GM18951 (cell line): ENCODE measurements at regions not wholly inside any gene's neighbourhood (a gene's known extent, or its start where the extent isn't known, plus 50 kb on each side); places are given as distances from the start of the nearest gene placed in this dataset.

Experiments used
- POLR2A ChIP-seq: IDR thresholded peaks from 4 replicates; pipeline ENCODE4 v1.6.1; 2011; ENCODE audit warnings: mild to moderate bottlenecking; ENCODE audit not compliant: insufficient read length, insufficient read depth; ENCODE audit errors: extremely low read depth
- in situ Hi-C: fragments of 300-500 bp; cut with MboI; formaldehyde crosslinking; loops from one replicate; pipeline ENCODE4 v1.12.0; 2022; ENCODE audit warnings: low sequenced_read_pairs, mixed read lengths, inconsistent platforms; ENCODE audit not compliant: unreplicated experiment

DNA sequence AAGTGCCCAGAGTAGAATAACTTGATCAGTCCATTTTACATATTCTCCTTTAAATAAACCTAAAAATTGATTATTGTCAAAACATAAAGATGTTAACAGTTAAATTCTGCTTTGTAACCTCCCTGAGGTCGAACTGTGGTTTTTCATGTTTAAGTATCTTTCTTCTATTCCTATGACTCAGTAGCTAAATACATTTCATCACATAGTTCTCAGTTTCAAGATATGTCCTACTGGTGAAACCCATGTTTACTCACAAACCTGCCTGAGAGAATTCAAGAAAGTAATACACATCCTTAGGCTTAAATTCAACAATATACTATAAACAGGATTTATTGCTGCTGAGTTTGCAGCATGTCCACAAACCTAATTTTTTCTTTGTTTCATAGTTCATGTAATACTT, 692.9 kb downstream of the ZPLD1 start:
- TF ChIP-seq POLR2A = no peak
- in situ Hi-C loops = no loop called here

DNA sequence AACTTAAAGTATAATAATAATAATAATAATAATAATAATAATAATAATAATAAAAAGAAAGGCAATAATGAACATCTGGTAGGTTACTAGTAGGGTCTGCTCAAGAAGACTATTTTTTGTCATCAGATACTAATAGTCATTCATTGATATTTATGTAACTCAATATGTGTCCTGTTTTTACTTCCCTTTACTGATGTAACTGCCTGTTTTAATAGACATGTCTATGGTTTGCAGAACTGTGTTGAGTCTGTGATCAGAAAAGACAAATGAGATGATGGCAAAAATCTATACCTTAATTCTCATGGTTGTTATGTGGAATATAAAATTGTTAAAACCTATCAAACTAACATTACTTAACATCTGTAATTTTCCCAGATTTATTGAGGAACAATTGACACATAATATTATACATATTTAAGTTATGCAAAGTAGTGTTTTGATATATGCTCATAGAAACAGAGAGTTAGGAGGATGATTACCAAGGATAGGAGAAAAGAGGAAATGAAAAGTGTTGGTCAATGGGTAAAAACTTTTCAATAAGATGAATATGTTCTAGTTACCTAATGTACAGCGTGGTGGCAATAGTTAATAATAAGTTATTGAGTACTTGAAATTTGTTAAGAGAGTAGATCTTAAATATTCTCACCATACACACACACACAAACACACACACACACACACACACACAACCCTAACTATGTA, 699.4 kb downstream of the ZPLD1 start:
- in situ Hi-C loops = no loop called here
- TF ChIP-seq POLR2A = no peak

DNA sequence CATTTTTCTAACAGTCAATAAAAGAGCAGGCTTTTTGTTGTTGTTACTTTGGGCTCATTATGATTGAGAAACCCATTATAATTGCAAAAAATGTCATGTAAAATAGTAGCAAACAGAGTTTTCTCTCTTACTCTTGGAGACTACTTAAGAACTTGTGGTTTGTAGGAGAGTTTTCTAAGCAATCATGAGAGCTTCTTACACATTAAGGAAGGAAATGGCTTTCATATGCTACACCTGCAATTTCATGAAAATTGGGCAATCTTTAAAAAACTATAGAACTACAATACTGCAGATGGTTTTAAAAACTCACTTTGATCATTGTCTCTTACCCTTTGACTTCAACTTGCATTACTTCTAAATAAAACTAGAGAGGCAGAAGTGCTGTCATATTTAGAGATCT, 701.8 kb downstream of the ZPLD1 start:
- in situ Hi-C loops = no loop called here
- TF ChIP-seq POLR2A = no peak

DNA sequence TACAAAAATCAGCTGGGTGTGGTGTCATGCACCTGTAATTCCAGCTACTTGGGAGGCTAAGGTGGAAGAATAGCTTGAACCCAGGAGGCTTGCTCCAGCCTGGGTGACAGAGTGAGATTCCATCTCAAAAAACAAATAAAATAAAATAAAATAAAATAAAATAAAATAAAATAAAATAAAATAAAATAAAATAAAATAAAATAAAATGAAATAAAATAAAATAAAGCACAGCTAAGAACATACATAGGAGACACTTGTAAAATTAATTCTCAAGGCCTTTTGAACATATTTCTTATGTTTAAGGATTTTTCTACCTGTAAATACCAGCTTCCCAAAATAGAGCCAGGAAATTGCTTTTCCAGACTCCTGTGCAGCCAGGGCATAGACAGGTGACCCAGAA, 703.0 kb downstream of the ZPLD1 start:
- in situ Hi-C loops = no loop called here
- TF ChIP-seq POLR2A = no peak

DNA sequence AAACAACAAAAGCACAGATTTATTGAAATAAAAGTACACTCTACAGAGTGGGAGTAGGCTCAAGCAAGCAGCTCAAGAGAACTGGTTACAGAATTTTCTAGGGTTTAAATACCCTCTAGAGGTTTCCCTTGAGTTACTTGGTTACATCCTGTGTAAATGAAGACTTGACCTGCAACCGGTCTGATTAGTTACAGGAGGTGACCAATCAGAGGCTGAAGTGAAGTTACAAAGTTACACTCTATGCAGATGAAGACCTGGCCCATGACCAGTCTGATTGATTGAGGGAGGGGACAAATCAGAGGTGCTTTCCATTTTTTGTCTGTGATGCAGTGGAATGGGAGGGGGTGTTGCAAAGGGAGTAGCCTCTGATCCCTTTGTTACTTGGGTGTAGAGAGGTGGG, 723.4 kb downstream of the ZPLD1 start:
- in situ Hi-C loops = no loop called here
- TF ChIP-seq POLR2A = no peak

DNA sequence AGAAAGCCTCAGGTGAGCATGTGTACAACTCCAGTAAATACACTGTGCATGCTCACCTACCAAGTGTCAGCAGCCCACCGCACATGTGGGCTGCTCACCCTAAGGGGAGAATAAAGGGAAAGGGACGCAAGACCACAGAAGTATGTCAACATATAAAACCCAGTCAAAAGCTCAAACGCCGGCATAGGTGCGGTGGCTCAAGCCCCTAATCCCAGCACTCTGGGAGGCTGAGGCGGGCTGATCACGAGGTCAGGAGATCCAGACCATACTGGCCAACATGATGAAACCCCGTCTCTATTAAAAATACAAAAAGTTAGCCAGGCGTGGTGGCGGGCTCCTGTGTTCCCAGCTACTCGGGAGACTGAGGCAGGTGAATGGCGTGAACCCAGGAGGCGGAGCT, 732.1 kb downstream of the ZPLD1 start:
- no peak for TF ChIP-seq POLR2A
- in situ Hi-C loops = no loop called here

DNA sequence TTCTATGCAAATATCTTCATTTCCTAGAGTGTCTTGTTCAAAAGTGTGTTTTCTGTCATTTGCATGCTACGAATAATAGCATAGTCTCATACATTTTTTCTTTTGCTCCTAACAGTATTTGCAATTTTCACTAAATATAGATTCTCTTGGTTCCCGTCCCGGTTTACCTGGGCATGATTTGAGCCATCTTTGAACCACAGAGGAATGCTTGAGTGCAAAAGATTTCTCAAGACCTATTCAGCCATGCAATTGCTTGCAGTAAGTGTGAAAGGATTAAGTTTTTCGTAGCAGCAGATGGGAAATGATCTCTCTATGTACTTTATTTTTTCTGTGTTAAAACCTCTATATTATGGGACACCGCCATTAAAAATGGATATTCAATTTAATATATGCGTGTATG, 733.0 kb downstream of the ZPLD1 start:
- in situ Hi-C loops = no loop called here
- no peak for TF ChIP-seq POLR2A

DNA sequence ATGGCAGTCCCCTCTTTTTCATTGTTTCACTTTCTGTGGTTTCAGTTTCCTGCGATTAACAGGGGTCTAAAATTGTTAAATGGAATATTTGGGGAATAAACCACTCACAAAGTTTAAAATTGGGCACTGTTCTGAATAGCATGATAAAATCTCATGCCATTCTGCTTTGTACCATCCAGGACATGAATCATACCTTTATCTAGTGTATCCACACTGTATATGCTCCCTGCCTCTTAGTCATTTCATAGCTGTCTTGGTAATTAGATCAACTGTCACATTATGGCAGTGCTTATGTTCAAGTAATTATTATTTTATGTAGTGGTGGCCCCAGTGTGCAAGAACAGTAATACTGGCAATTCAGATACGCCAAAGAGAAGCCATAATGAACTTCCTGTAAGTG, 734.5 kb downstream of the ZPLD1 start:
- in situ Hi-C loops = no loop called here
- TF ChIP-seq POLR2A = no peak

DNA sequence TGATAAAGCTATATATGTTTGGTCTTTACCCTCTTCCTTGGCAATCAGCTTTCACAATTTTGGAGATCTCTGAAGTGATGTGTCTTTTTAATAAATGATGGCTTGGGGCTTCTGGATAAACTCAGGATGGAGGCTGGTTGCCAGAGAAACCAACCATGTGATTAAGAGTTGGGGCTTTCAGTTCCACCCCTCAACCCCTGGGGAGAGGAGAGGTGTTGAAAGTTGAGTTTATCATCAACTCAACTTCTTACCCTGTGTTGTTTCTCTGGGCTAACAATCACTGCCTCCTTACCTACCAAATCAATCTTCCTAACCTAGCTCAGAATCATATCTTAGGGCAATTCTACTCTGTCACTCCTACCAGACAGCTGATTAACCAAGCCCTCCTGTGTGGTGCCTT, 735.8 kb downstream of the ZPLD1 start:
- in situ Hi-C loops = no loop called here
- TF ChIP-seq POLR2A = no peak

DNA sequence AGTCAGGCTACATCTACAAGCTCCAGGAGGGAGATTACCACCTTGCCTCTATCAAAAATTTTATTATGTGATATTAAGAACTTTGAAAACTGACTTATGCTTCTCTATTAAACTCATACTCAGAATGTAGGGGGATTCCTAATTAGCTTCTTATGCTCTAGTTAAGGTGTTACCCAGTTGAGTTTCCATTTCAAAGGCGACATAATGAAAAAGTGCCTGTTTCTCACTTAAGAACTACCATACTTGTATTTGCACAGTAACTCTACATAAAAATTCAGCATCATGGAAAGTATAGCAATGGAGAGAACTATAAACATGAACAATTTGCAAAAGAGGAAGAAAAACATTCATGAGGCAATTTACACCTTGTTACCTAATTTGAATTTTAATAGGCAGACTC, 739.1 kb downstream of the ZPLD1 start:
- TF ChIP-seq POLR2A = no peak
- in situ Hi-C loops = no loop called here

DNA sequence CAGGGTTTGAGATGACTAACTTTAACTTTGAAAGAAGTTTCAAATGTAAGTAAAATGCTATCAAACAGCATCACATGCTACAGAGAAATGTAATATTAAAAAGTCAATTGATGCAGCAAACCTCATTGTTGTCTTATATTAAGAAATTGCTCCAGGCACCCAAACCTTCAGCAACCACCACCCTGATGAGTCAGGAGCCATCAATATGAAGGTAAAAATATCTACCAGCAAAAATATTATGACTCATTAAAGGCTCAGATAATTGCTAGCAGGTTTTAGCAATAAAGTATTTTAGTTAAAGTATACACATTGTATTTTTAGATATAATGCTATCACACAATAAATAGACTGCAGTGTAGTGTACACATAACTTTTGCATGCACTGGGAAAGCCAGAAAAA, 746.3 kb downstream of the ZPLD1 start:
- in situ Hi-C loops = no loop called here
- TF ChIP-seq POLR2A = no peak

DNA sequence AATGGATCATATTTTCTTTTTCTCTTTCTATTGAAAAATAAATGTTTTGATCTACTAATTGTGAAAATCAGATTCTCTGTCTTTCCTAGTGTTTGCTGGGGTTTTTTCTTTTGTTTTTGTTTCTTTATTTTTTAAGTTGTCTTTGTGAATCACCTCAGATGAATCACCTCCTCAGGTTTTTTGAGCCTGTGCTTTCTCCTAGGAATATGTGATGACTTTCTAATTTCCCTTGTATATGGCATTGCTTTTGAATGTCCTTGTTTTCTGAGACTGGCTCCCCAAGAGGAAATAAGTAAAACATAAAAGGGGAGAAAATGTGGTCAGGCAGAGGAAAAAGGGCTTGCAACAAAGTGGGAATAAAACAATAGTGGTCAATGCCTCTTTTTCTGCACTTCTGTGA, 750.0 kb downstream of the ZPLD1 start:
- no peak for TF ChIP-seq POLR2A
- in situ Hi-C loops = no loop called here

DNA sequence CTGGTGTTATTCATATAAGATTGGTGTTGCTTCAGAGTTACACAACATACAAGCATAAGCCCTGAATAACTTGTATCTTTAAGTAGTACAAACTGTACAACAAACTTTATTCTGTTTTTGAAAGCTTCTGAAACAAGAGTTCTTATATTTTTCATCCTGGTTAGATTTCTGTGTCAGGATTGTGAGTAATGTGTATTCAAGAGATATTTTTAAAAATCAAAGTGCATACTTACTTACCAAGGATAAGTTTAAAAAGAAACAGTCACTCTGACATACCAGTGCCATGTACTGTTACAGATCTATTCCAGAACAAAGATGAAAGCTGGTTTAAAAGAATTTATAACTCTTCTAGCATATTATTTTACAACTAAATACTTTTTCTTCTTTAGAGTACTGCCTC, 755.1 kb downstream of the ZPLD1 start:
- in situ Hi-C loops = no loop called here
- TF ChIP-seq POLR2A = no peak

DNA sequence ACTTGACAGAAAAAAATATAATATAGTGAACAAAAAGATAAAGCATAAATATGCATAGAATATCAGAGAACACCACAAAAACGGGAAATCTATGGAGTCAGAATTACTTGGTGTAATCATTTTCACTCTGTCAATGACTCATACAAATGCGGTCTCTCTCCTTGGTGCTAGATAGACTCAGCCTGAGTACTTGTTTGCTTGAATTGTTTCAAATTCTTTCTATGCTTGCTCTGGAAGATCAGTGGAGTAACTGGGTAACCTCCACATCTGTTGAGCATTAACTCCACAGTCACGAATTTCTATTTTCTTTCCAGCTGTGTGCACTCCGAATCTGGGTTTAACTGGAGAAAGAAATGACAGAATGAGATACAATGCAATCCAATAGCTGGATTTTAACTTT, 760.4 kb downstream of the ZPLD1 start:
- in situ Hi-C loops = no loop called here
- no peak for TF ChIP-seq POLR2A

DNA sequence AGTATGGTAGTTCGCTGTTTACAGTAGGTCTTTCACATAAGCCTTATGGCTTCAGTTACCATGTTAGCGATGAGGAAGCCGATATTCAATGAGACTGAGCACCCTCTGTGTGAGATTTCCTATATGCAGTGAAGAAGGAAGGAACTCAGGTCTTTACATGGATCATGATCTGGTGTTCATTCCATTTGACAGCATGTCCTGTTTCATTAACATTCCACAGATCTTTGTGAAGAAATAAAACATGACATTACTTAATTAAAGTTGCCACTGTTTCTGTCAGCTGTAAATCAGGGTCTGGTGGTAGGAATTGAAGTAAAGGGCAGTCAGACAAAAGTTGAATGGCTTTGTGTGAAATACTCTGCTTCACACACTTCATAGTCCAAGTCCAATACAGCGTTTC, 768.6 kb downstream of the ZPLD1 start:
- in situ Hi-C loops = no loop called here

More for the DNA sequence above, 768.6 kb downstream of the ZPLD1 start:
- TF ChIP-seq POLR2A = no peak
